ENCODE measurements at regions not wholly inside any gene's neighbourhood (a gene's known extent, or its start where the extent isn't known, plus 50 kb on each side); places are given as distances from the start of the nearest gene placed in this dataset.

DNA sequence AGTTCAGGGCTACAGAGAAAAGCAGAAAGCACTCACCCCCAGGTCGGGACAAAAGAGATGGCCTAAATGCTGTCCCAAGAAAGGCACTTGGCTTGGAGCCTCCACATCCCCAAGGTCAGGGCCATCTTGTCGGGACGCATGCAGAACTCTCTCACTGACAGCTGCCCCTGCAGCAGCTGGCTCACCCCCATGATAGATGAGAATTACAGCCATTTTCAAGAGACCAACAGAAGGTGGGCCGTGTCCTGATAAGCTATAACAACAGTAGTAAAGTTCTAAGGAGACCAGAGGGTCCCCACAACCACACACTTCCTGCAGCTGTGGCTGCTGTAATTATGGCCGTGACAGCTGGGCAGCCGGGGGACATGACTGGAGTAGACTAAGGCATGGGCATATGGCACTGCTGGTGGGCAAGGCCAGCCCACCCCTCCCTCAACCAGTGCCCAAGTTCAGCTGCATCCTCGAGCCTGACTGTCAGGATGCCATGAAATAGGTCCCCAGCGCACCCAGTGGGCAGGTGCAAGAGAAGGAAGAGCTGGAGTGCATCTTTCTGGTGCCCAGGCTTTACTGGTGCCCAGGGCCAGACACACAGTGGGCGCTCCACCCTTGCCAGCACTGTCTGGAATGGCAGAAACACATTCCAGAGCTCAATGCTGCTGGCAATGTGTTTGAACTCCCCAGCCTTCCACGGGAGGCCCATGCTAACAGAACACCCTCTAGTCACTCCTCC, 436.7 kb upstream of the ZNF507 start:
- no peak overlapping the region for H3K4me3 ChIP-seq (replicated peaks; ENCODE audit: low read depth, low read length)
- no peak for DNase-seq (ENCODE audit: extremely low read depth, insufficient read length)
- TF ChIP-seq, protein P1, sequence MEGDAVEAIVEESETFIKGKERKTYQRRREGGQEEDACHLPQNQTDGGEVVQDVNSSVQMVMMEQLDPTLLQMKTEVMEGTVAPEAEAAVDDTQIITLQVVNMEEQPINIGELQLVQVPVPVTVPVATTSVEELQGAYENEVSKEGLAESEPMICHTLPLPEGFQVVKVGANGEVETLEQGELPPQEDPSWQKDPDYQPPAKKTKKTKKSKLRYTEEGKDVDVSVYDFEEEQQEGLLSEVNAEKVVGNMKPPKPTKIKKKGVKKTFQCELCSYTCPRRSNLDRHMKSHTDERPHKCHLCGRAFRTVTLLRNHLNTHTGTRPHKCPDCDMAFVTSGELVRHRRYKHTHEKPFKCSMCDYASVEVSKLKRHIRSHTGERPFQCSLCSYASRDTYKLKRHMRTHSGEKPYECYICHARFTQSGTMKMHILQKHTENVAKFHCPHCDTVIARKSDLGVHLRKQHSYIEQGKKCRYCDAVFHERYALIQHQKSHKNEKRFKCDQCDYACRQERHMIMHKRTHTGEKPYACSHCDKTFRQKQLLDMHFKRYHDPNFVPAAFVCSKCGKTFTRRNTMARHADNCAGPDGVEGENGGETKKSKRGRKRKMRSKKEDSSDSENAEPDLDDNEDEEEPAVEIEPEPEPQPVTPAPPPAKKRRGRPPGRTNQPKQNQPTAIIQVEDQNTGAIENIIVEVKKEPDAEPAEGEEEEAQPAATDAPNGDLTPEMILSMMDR (IDR thresholded peaks at IDR 0.05; ENCODE audit: insufficient read depth, low read length, poor library complexity, severe bottlenecking), result no peak
- no peaks in the 10 kb centered on the region for H3K27me3 ChIP-seq (replicated peaks; ENCODE audit: control insufficient read depth, insufficient read depth, low read length)
- H3K36me3 ChIP-seq (ENCODE audit: control insufficient read depth, insufficient read depth, low read length), result no peaks in the 10 kb centered on the region

- Histone ChIP-seq H3K4me3 (replicated peaks; ENCODE audit: low read depth, low read length) (no peak overlapping the region), H3K36me3 (ENCODE audit: control insufficient read depth, insufficient read depth, low read length) (no peaks in the 10 kb centered on the region), H3K27me3 (replicated peaks; ENCODE audit: control insufficient read depth, insufficient read depth, low read length) (no peaks in the 10 kb centered on the region)
- TF ChIP-seq, protein P1 (IDR thresholded peaks at IDR 0.05; ENCODE audit: insufficient read depth, low read length, poor library complexity, severe bottlenecking), result no peak
- no peak for DNase-seq (ENCODE audit: extremely low read depth, insufficient read length)
Measured at GRCh38 chr19:31910224-31910623, 435.2 kb upstream of the ZNF507 start.

GRCh38 chr19:31911577-31911976, 433.8 kb upstream of the ZNF507 start:
- TF ChIP-seq, protein P1 (IDR thresholded peaks at IDR 0.05; ENCODE audit: insufficient read depth, low read length, poor library complexity, severe bottlenecking), result no peak
- DNase-seq (ENCODE audit: extremely low read depth, insufficient read length), result no peak

DNA sequence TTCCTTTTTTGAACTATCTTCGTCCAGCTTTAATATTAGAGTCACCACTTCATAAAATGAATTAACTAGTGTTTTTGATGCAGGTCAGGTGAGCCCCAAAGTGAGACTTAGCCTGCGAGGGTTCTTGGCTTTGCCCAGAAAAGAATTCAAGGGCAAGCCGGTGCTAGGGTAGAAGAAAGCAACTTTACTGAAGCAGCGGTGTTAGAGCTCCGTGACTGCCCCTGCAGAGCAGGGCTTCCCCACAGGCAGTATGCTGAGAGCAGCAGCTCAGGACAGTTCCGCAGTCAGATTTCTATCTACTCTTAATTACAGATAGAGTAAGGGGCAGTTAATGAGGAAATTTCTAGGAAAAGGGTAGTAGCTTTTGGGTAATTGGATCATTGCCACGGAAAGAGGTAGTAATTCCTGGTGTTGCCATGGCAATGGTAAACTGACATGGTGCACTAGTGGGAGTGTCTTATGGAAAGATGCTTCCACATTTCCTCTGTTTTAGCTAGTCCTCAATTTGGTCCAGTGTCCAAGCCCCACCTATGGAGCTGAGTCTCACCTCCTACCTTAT, 432.2 kb upstream of the ZNF507 start:
- TF ChIP-seq, protein P1 (IDR thresholded peaks at IDR 0.05; ENCODE audit: insufficient read depth, low read length, poor library complexity, severe bottlenecking), result no peak
- H3K27me3 ChIP-seq (replicated peaks; ENCODE audit: control insufficient read depth, insufficient read depth, low read length), result no peaks in the 10 kb centered on the region
- DNase-seq (ENCODE audit: extremely low read depth, insufficient read length), result no peak
- H3K4me3 ChIP-seq (replicated peaks; ENCODE audit: low read depth, low read length), result no peak overlapping the region
- no peaks in the 10 kb centered on the region for H3K36me3 ChIP-seq (ENCODE audit: control insufficient read depth, insufficient read depth, low read length)

More at GRCh38 chr19:31911577-31911976, 433.8 kb upstream of the ZNF507 start:
- Histone ChIP-seq H3K27me3 (replicated peaks; ENCODE audit: control insufficient read depth, insufficient read depth, low read length) (no peaks in the 10 kb centered on the region), H3K4me3 (replicated peaks; ENCODE audit: low read depth, low read length) (no peak overlapping the region), H3K36me3 (ENCODE audit: control insufficient read depth, insufficient read depth, low read length) (no peaks in the 10 kb centered on the region)

- H3K27me3 ChIP-seq (replicated peaks; ENCODE audit: control insufficient read depth, insufficient read depth, low read length), result no peaks in the 10 kb centered on the region
- no peak for DNase-seq (ENCODE audit: extremely low read depth, insufficient read length)
- H3K36me3 ChIP-seq (ENCODE audit: control insufficient read depth, insufficient read depth, low read length), result no peaks in the 10 kb centered on the region
- TF ChIP-seq, protein P1 (IDR thresholded peaks at IDR 0.05; ENCODE audit: insufficient read depth, low read length, poor library complexity, severe bottlenecking), result no peak
- no peak overlapping the region for H3K4me3 ChIP-seq (replicated peaks; ENCODE audit: low read depth, low read length)
Measured at GRCh38 chr19:31930401-31930800, 415.0 kb upstream of the ZNF507 start.
